Smooth muscle cell (in vitro differentiated cells): ENCODE measurements at regions not wholly inside any gene's neighbourhood (a gene's known extent, or its start where the extent isn't known, plus 50 kb on each side); places are given as distances from the start of the nearest gene placed in this dataset.

Experiments
- DNase-seq: peaks from one replicate; lab custom pipeline; 2025; ENCODE audit not compliant: unreplicated experiment; lab: John Stamatoyannopoulos, UW
- H2AFZ ChIP-seq: fragments of 200-600 bp; sonication (generic); 2 replicates; pipeline ENCODE4 v1.6.0; 2016; ENCODE audit warnings: antibody characterized with exemption, low read depth, mild to moderate bottlenecking
- H3F3A ChIP-seq: fragments of 200-600 bp; sonication (generic); 2 replicates; pipeline ENCODE4 v1.6.0; 2017; ENCODE audit warnings: antibody characterized with exemption, low read depth
- H3K27ac ChIP-seq: fragments of 200-600 bp; sonication (generic); 2 replicates; pipeline ENCODE4 v1.5.1; 2016; ENCODE audit warnings: low read depth, mild to moderate bottlenecking
- H3K27me3 ChIP-seq: fragments of 200-600 bp; sonication (generic); 2 replicates; pipeline ENCODE4 v1.6.1; 2016; ENCODE audit warnings: low read depth, mild to moderate bottlenecking
- H3K36me3 ChIP-seq: fragments of 200-600 bp; sonication (generic); 2 replicates; pipeline ENCODE4 v1.5.1; 2016; ENCODE audit warnings: low read depth
- H3K4me1 ChIP-seq: fragments of 200-600 bp; sonication (generic); 2 replicates; pipeline ENCODE4 v1.5.1; 2016; ENCODE audit warnings: low read depth
- H3K4me2 ChIP-seq: fragments of 200-600 bp; sonication (generic); 2 replicates; pipeline ENCODE4 v1.6.0; 2016; ENCODE audit warnings: mild to moderate bottlenecking
- H3K4me3 ChIP-seq: fragments of 200-600 bp; sonication (generic); 2 replicates; pipeline ENCODE4 v1.5.1; 2016; ENCODE audit warnings: mild to moderate bottlenecking
- H3K79me2 ChIP-seq: fragments of 200-600 bp; sonication (generic); 2 replicates; pipeline ENCODE4 v1.6.0; 2016; ENCODE audit warnings: low read depth, mild to moderate bottlenecking
- H3K9ac ChIP-seq: fragments of 200-600 bp; sonication (generic); 2 replicates; pipeline ENCODE4 v1.6.0; 2016; ENCODE audit warnings: low read depth
- H3K9me3 ChIP-seq: fragments of 200-600 bp; sonication (generic); replicated peaks from 2 replicates; pipeline ENCODE4 v1.5.1; 2016; ENCODE audit warnings: low read depth
- H4K20me1 ChIP-seq: fragments of 200-600 bp; sonication (generic); 2 replicates; pipeline ENCODE4 v1.6.0; 2016; ENCODE audit warnings: low read depth
- WGBS: methylation state at CpG from one replicate; pipeline ENCODE4 v1.1.7; 2016; ENCODE audit warnings: low lambda C conversion rate; 5-methylcytosine and 5-hydroxymethylcytosine counted together
- TF ChIP-seq, protein P1 (sequence below): fragments of 200-600 bp; sonication (generic); IDR thresholded peaks from 2 replicates; pipeline ENCODE4 v1.5.1; 2017; ENCODE audit warnings: borderline replicate concordance, mild to moderate bottlenecking, antibody characterized with exemption; ENCODE audit not compliant: insufficient read depth, poor library complexity, severe bottlenecking

DNA sequence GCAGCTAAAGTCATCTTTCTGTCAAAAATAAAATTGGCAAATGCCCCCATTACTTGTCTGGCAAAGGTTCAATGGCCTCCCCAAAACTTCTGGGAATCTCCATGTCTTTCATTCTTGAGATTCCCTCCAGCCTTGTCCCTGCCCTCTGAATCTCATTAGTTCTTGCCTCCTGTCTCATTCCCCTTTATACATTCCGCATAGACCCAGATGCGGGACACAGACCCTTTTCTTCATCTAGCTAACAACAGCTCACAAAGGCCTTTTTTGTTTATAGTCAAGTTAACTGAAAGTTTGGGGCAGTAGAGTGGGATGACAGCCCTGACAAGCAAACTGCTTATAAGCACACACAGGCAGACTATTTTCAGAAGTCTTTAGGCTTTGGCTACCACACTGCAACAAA lies 306.1 kb upstream of the FAM241A start:
- H3K27ac ChIP-seq: no peak overlapping the region
- TF ChIP-seq, protein P1, sequence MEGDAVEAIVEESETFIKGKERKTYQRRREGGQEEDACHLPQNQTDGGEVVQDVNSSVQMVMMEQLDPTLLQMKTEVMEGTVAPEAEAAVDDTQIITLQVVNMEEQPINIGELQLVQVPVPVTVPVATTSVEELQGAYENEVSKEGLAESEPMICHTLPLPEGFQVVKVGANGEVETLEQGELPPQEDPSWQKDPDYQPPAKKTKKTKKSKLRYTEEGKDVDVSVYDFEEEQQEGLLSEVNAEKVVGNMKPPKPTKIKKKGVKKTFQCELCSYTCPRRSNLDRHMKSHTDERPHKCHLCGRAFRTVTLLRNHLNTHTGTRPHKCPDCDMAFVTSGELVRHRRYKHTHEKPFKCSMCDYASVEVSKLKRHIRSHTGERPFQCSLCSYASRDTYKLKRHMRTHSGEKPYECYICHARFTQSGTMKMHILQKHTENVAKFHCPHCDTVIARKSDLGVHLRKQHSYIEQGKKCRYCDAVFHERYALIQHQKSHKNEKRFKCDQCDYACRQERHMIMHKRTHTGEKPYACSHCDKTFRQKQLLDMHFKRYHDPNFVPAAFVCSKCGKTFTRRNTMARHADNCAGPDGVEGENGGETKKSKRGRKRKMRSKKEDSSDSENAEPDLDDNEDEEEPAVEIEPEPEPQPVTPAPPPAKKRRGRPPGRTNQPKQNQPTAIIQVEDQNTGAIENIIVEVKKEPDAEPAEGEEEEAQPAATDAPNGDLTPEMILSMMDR: no peak
- peak overlapping the region; percentile 56 for H3K4me2 ChIP-seq
- peaks cover 4% of the 10 kb centered on the region for H3F3A ChIP-seq
- no peak overlapping the region for H3K9ac ChIP-seq
- WGBS: 62% methylated on average over 2 of the region's 2 CpGs
- H3K4me3 ChIP-seq: no peak overlapping the region
- no peaks in the 10 kb centered on the region for H3K79me2 ChIP-seq
- H4K20me1 ChIP-seq: no peaks in the 10 kb centered on the region
- no peaks in the 10 kb centered on the region for H3K27me3 ChIP-seq
- no peak for DNase-seq
- H2AFZ ChIP-seq: no peak overlapping the region
- H3K36me3 ChIP-seq: no peaks in the 10 kb centered on the region
- no peaks in the 10 kb centered on the region for H3K9me3 ChIP-seq
- H3K4me1 ChIP-seq: peaks cover 6% of the 10 kb centered on the region

DNA sequence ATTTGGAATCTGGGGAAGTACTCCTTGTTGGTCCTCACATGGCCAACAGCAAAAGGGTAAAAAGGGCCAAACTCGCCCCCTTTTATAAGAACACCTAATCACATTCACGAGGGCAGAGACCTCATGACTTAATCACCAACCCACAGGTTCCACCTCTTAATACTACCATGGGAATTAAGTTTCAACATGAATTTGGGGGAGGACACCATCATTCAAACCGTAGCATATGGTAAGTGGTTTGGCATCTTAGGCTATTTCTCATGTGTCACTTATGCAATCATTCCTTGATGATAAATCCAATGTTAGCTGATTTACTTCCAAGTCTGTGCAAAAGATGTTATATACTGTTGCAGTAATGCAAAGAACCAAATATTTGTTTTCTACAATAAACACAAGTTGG lies 302.9 kb upstream of the FAM241A start:
- H4K20me1 ChIP-seq: no peaks in the 10 kb centered on the region
- H3K4me1 ChIP-seq: peaks cover 6% of the 10 kb centered on the region
- no peaks in the 10 kb centered on the region for H3K27me3 ChIP-seq
- no peak overlapping the region for H3K9ac ChIP-seq
- peaks cover 7% of the 10 kb centered on the region for H3F3A ChIP-seq
- TF ChIP-seq, protein P1: no peak
- H3K9me3 ChIP-seq: no peaks in the 10 kb centered on the region
- WGBS: 89% methylated on average over 3 of the region's 3 CpGs
- H3K79me2 ChIP-seq: no peaks in the 10 kb centered on the region
- no peaks in the 10 kb centered on the region for H3K36me3 ChIP-seq
- H3K4me2 ChIP-seq: no peak overlapping the region
- H2AFZ ChIP-seq: no peak overlapping the region
- no peak overlapping the region for H3K27ac ChIP-seq
- DNase-seq: no peak
- no peak overlapping the region for H3K4me3 ChIP-seq

DNA sequence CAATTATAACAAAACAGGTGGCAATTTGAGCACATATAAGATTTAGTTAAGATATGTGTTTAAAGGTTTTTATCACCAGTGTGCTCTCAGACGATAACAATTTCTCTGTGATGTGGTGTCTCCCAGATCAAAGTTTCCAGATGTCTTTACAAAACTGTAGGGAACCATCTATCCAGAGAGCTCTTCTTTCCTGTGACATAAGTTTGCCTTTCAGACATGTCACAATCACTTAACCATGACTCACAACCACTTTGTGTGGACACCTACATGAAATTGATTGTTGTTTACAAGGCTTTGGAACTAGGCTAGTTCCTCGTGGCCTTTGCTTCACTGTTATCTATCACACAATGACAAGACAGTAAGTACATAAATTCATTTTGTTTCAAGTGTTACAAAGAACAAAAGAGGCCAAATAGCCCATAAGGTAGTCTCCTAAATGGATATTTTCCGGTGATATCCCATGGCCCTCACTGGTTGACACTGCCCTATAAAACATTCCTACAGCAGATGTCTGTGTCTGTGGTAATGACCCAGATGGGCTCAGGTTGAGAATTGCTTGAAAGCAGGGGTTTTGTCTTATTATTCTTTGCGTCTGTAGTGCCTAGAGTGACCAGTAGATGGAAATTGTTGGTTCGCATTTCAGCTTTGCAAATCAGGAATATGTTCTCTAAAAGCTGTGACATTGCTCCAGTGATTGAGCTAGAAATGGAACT lies 297.8 kb upstream of the FAM241A start:
- TF ChIP-seq, protein P1: peak; percentile 47
- Histone ChIP-seq H3K4me1 (peaks cover 2% of the 10 kb centered on the region), H2AFZ (peak overlapping the region; percentile 37), H4K20me1 (no peaks in the 10 kb centered on the region), H3K9ac (no peak overlapping the region), H3K36me3 (no peaks in the 10 kb centered on the region), H3K4me2 (peak overlapping the region; percentile 10), H3F3A (peaks cover 24% of the 10 kb centered on the region), H3K79me2 (no peaks in the 10 kb centered on the region), H3K9me3 (no peaks in the 10 kb centered on the region), H3K4me3 (no peak overlapping the region), H3K27ac (peak overlapping the region; percentile 41), H3K27me3 (no peaks in the 10 kb centered on the region)
- WGBS: 9% methylated on average over 5 of the region's 5 CpGs
- DNase-seq: no peak

DNA sequence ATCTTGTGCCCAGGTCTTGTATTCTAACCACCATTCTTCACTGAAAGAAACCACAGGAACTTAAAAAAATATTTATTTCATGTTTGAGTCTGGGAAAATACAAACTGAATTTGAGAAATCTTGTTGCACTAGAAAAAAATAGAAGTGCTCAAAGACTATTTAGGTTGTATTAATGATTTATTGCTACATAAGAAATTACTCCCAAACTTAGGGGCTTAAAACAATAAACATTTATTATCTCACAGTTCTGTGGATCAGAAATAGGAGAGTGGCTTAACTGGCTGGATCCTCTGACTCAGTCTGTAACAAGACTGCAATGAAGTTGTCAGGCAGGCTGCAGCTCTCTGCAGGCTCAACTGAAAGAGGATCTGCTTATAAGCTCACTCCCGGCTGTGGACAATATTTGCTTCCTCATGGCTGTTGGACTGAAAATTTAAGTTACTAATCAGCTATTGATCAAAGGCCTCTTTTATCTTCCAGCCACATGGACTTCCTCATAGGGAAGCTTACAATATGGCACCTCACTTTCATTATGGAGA lies 295.4 kb upstream of the FAM241A start:
- Histone ChIP-seq H3K4me1 (peaks cover 2% of the 10 kb centered on the region), H2AFZ (peak overlapping the region; percentile 46), H3K9ac (no peak overlapping the region), H3K79me2 (no peaks in the 10 kb centered on the region), H3K27me3 (no peaks in the 10 kb centered on the region), H3K9me3 (no peaks in the 10 kb centered on the region), H3F3A (peaks cover 24% of the 10 kb centered on the region), H4K20me1 (no peaks in the 10 kb centered on the region), H3K4me2 (peak overlapping the region; percentile 62), H3K4me3 (peak overlapping the region; percentile 15), H3K27ac (peak overlapping the region; percentile 72), H3K36me3 (no peaks in the 10 kb centered on the region)
- DNase-seq: no peak
- 0% methylated on average over 1 of the region's 1 CpG for WGBS
- TF ChIP-seq, protein P1: no peak
